ENCODE measurements at regions not wholly inside any gene's neighbourhood (a gene's known extent, or its start where the extent isn't known, plus 50 kb on each side); places are given as distances from the start of the nearest gene placed in this dataset.
A peak's percentile ranks its signal among the peaks of the same experiment; 100 is the strongest.

GRCh38 chr1:228818928-228819630 lies 83.8 kb downstream of the RHOU start:
- no peak for DNase-seq (ENCODE audit: low read depth, low spot score)
- in situ Hi-C loops (cut with HindIII; ENCODE audit: low pct_unique_long_range_greater_than_20kb, low sequenced_read_pairs), result no loop called here

DNA sequence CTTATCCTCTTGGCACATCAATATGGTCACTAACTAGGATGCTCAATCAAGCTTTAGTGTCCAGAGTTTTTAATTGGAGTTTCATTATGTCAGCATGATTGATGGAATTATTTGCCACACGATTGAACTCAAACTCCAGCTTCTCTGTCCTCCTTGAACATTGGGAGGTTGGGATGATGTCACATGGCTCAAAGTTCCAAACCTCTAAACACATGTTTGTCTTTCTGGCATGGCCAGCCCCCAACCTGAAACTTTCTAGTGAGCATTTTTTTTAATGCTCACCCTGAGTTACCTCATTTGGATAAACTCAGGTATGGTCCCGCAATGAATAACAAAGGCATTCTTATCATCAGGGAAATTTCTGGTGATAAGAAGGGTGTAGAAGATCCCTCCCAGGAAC lies 86.0 kb downstream of the RHOU start:
- DNase-seq (ENCODE audit: low read depth, low spot score), result no peak
- in situ Hi-C loops (cut with HindIII; ENCODE audit: low pct_unique_long_range_greater_than_20kb, low sequenced_read_pairs), result no loop called here

- in situ Hi-C loops (cut with HindIII; ENCODE audit: low pct_unique_long_range_greater_than_20kb, low sequenced_read_pairs), result no loop called here
- DNase-seq (ENCODE audit: low read depth, low spot score), result no peak
These were observed 87.9 kb downstream of the RHOU start for GRCh38 chr1:228823200-228823599.

DNA sequence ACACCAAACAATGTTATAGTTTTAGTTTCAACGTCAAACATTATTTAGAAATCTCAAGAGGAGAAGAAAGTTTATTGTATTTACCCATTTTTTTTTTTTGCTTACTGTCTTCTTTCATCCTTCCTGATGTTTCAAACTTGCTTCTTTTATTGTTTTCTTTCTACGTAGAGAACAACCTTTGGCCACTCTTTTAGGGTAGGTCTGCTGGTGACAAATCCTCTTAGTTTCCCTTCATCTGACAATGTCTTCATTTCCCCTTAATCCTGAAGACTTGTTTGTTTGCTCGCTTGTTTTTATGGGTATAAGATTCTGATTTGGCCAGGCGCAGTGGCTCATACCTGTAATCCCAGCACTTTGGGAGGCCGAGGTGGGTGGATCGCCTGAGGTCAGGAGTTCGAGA lies 89.1 kb downstream of the RHOU start:
- in situ Hi-C loops (cut with HindIII; ENCODE audit: low pct_unique_long_range_greater_than_20kb, low sequenced_read_pairs), result no loop called here

GRCh38 chr1:228825041-228825440 lies 89.8 kb downstream of the RHOU start:
- in situ Hi-C loops (cut with HindIII; ENCODE audit: low pct_unique_long_range_greater_than_20kb, low sequenced_read_pairs), result no loop called here
- DNase-seq (ENCODE audit: low read depth, low spot score), result no peak

More for the DNA sequence above, 89.1 kb downstream of the RHOU start:
- DNase-seq (ENCODE audit: low read depth, low spot score), result no peak

- DNase-seq (ENCODE audit: low read depth, low spot score), result no peak
- in situ Hi-C loops (cut with HindIII; ENCODE audit: low pct_unique_long_range_greater_than_20kb, low sequenced_read_pairs), result no loop called here
These were observed 90.7 kb downstream of the RHOU start for GRCh38 chr1:228825840-228826484.

DNA sequence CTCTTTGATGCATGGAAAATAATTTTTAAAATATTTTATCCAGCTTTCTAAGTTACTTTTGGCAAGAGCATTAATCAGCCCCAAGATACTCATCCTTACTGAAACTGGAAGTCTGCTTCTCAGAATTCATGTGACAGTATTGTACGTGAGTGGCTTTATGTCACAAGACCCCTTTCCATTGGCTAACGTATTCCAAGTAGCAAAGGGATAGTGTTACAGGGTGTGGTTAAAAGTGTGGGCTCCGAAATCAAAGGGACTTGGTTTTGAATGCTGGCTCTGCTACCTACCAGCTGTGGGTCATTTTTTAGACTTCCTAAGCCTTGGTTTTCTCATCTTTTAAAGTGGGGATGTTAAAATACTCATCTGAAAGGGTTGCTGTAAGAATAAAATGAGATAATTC lies 91.7 kb downstream of the RHOU start:
- in situ Hi-C loops (cut with HindIII; ENCODE audit: low pct_unique_long_range_greater_than_20kb, low sequenced_read_pairs), result no loop called here

GRCh38 chr1:228828151-228828550 lies 92.9 kb downstream of the RHOU start:
- no peak for DNase-seq (ENCODE audit: low read depth, low spot score)
- in situ Hi-C loops (cut with HindIII; ENCODE audit: low pct_unique_long_range_greater_than_20kb, low sequenced_read_pairs), result no loop called here

More for the DNA sequence above, 91.7 kb downstream of the RHOU start:
- peak; percentile 59 for DNase-seq (ENCODE audit: low read depth, low spot score)

DNA sequence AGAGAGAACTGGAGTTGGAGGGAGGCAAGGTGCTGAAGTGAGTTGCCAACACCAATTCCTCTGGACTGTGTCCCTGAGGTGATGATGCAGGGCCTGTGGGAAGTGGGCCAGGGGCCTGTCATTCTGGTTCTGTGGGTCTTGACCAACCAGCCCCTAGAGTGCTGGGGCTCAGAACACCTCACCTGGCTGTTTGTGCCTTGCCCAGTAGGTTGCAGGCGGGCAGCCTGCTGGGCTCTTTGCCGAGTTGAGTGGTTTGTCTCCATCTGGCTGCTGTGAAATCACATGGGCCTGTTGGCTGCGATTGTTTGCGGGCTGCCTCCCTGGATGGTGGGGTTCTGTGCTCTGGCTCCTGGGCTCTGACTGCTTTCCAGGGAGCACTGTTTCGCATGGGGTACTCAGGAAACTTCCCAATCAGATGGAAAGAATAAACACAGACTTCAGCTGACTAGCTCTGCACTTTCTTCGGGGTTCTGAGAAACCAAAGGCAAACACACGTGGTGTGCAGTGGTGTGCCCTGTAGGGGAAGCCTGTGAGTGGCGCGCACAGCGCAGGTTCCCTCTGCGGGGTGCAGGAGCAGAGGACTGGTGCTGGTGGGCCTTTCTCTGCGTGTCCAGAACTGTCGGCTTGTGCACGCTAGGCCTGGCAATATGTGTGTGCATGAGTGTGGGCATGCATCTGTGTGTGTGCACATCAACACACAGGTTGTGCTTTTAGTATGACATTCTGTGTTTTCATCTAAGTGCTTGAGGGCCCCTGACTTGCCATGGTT lies 95.1 kb downstream of the RHOU start:
- in situ Hi-C loops (cut with HindIII; ENCODE audit: low pct_unique_long_range_greater_than_20kb, low sequenced_read_pairs), result no loop called here
- DNase-seq (ENCODE audit: low read depth, low spot score), result no peak

DNA sequence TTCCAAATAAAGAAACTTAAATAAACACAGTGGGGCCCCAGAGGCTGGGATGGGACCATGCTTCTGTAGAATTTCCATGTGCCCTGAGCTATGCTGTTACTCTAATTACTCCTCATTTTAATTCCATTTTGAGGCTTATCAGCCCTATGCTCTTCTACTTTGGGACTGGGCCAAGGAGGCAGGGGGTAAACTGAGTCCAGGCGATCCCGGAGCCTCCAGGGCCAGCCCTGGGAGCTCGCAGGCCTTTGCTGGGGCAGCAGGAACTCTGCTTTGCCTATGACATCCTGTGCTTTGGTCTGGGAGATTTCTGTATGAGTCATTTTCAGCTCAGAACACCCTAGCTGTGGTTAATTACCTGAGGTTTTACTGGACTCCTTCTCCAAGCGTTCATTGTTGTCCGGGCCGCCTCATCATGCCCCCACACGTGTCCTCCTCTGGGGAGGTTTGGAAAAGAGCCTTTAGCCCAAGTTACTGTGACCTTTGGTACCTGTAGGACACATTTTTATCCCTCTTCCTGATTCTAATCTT lies 95.7 kb downstream of the RHOU start:
- peak; percentile 20 for DNase-seq (ENCODE audit: low read depth, low spot score)
- in situ Hi-C loops (cut with HindIII; ENCODE audit: low pct_unique_long_range_greater_than_20kb, low sequenced_read_pairs), result no loop called here

DNA sequence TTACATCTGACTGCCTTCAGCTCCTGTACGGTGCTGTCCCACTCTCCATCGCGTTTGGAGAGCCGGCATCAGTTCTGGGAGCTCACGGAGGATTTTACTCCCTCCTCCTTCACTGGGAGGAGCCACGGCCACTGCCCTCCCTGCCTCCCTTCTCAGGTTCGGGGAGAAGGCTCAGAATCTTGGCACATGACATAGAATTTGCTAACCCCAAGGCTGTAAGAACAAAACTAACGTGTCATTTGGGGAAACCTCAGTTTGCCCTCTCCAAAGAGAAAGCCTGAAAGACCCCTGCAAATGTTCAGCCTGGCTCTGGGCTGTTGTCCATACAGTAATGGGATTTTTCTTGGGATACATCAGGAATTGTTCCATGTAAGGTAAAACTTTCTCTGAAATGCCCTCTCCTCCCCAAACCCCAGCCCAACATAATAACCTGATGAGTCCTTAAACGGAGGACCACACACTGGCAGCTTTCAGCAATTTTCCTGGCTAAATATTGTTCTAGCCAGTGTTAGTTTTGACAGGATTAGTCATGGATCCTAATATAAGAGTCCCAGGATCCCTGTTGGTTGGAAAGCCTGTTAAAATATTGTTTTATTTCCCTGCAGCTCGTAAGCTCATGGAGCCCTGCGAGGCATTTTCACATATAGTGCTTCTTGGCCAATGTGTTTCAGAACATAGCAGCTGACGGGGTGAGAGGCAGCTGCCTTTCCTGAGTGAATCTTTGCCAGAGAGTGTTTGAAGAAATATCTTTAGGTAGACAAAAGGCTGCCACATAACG lies 98.8 kb downstream of the RHOU start:
- in situ Hi-C loops (cut with HindIII; ENCODE audit: low pct_unique_long_range_greater_than_20kb, low sequenced_read_pairs), result no loop called here
- DNase-seq (ENCODE audit: low read depth, low spot score), result no peak

DNA sequence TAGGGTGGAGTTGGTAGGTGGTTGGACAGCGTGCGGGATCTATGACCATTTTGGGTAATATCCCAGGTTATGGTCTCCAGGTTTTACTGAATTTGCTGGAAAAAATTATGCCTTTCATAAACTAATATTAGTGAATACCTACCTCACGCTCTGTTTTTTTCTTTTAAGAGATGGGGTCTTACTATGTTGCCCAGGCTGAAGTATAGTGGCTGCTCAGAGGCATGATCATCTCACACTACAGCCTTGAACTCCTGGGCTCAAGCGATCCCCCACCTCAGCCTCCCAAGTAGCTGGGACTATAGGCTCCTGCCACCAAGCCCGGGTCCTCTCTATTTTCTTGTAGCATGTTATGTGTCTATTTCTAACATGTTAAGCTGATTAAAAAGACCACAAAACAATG lies 100.2 kb downstream of the RHOU start:
- in situ Hi-C loops (cut with HindIII; ENCODE audit: low pct_unique_long_range_greater_than_20kb, low sequenced_read_pairs), result no loop called here
- DNase-seq (ENCODE audit: low read depth, low spot score), result no peak

DNA sequence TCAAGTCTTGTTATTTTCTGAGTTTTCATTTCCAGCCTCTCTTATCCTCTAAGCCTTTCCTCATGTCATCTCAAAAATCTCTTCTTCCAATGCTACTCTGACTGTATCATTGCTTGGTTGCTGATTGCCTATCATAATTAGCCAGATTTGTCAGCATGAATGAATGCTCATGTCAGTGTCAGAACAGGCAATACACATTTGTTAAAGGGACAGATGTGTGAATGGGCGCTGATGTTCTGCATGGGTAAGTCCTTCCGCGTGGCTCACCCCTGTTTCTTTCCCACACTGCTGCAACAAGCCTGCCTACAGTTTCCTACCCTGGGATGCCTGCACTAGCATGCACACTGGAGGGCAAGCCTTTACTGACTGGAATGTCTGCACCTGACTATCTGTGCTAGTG lies 100.6 kb downstream of the RHOU start:
- in situ Hi-C loops (cut with HindIII; ENCODE audit: low pct_unique_long_range_greater_than_20kb, low sequenced_read_pairs), result no loop called here
- DNase-seq (ENCODE audit: low read depth, low spot score), result no peak

GRCh38 chr1:228836427-228836826 lies 101.1 kb downstream of the RHOU start:
- no peak for DNase-seq (ENCODE audit: low read depth, low spot score)
- in situ Hi-C loops (cut with HindIII; ENCODE audit: low pct_unique_long_range_greater_than_20kb, low sequenced_read_pairs), result no loop called here

- in situ Hi-C loops (cut with HindIII; ENCODE audit: low pct_unique_long_range_greater_than_20kb, low sequenced_read_pairs), result no loop called here
- no peak for DNase-seq (ENCODE audit: low read depth, low spot score)
These were observed 101.8 kb downstream of the RHOU start for GRCh38 chr1:228837032-228837431.

DNA sequence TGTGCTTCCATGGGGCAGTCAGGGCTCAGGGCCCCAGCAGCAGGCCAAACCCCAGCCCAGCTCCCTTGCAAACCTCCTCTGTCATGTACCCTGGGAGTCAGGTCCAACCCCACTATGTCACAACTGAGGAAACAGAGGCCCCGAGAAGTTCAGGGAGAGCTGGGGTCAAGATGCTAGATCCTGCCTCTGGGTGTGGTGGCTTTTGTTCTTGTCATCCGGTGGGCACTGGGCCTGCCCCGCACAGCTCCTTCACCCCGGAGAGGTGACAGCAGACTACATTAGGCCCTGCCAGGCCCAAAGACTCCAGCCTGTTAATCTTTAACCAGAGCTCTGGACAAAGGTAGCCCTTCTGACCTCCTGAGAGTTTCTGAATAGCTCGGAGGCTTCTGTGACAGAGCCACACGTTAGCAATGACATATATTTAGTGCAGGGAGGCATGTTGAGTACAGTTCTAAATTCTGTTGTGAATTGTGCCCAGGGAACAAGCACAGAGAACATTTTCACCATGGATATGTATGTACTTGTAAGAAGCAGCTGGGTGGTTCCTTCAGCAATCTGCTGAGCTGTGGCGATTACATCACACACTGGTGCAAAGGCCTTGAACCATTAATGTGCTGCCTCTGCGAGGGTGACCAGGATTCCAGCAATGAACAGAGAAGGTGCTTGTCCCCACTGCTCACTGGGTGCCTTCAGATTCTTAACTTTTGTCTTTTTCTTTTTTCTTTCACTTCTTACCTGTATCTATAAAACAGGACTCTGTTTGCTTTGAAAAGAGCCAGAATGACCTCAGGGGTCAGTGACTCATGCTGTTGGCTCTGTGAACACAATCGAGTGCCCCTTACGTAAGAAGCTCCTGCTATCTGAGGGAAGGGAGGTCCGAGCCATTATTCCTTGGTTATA lies 102.8 kb downstream of the RHOU start:
- peak; percentile 36 for DNase-seq (ENCODE audit: low read depth, low spot score)
- in situ Hi-C loops (cut with HindIII; ENCODE audit: low pct_unique_long_range_greater_than_20kb, low sequenced_read_pairs), result no loop called here

All from SK-MEL-5 (cell line).